ENCODE measurements at regions not wholly inside any gene's neighbourhood (a gene's known extent, or its start where the extent isn't known, plus 50 kb on each side); places are given as distances from the start of the nearest gene placed in this dataset.

- Histone ChIP-seq H3K79me2 (ENCODE audit: low read length) (no peaks in the 10 kb centered on the region), H3K4me2 (ENCODE audit: low read length) (no peak overlapping the region), H3K9ac (ENCODE audit: low read length) (no peak overlapping the region), H3K9me3 (ENCODE audit: low read length) (no peaks in the 10 kb centered on the region), H3K27ac (ENCODE audit: low read length) (no peak overlapping the region), H3K9me2 (replicated peaks; ENCODE audit: low read length) (no peaks in the 10 kb centered on the region), H3F3A (ENCODE audit: low read length, unreplicated experiment) (no peaks in the 10 kb centered on the region), H3K27me3 (ENCODE audit: low read length) (no peaks in the 10 kb centered on the region), H2AFZ (ENCODE audit: low read length) (no peak overlapping the region), H4K20me1 (ENCODE audit: low read length) (no peaks in the 10 kb centered on the region), H3K4me3 (ENCODE audit: low read length) (no peak overlapping the region), H3K4me1 (ENCODE audit: insufficient read depth, low read length) (peaks cover 14% of the 10 kb centered on the region), H3K36me3 (ENCODE audit: low read depth, low read length) (no peaks in the 10 kb centered on the region)
- CTCF ChIA-PET, result no interaction called here
- POLR2A ChIA-PET (ENCODE audit: unreplicated experiment), result no interaction called here
- ATAC-seq (no peak), DNase-seq (no peak)
- no TSS peak for BruUV-seq (replicated peaks)
- TF ChIP-seq EZH2phosphoT487 (IDR thresholded peaks at IDR 0.05; ENCODE audit: borderline replicate concordance, low read length), result no peak
- TF ChIP-seq, protein P1, sequence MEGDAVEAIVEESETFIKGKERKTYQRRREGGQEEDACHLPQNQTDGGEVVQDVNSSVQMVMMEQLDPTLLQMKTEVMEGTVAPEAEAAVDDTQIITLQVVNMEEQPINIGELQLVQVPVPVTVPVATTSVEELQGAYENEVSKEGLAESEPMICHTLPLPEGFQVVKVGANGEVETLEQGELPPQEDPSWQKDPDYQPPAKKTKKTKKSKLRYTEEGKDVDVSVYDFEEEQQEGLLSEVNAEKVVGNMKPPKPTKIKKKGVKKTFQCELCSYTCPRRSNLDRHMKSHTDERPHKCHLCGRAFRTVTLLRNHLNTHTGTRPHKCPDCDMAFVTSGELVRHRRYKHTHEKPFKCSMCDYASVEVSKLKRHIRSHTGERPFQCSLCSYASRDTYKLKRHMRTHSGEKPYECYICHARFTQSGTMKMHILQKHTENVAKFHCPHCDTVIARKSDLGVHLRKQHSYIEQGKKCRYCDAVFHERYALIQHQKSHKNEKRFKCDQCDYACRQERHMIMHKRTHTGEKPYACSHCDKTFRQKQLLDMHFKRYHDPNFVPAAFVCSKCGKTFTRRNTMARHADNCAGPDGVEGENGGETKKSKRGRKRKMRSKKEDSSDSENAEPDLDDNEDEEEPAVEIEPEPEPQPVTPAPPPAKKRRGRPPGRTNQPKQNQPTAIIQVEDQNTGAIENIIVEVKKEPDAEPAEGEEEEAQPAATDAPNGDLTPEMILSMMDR (conservative IDR thresholded peaks at IDR 0.05; ENCODE audit: low read depth, low read length), result no peak
- intact Hi-C loops (cut with micrococcal nuclease), result no loop called here
Observed at GRCh38 chr4:123110147-123110546, 187.8 kb upstream of the NUDT6 start.

- Histone ChIP-seq H3K4me2 (ENCODE audit: low read length) (peak overlapping the region; percentile 30; the same call in 1 of the 2 replicates), H3K4me1 (ENCODE audit: insufficient read depth, low read length) (peaks cover 16% of the 10 kb centered on the region), H4K20me1 (ENCODE audit: low read length) (no peaks in the 10 kb centered on the region), H2AFZ (ENCODE audit: low read length) (no peak overlapping the region), H3K27me3 (ENCODE audit: low read length) (no peaks in the 10 kb centered on the region), H3K4me3 (ENCODE audit: low read length) (no peak overlapping the region), H3F3A (ENCODE audit: low read length, unreplicated experiment) (no peaks in the 10 kb centered on the region), H3K9me2 (replicated peaks; ENCODE audit: low read length) (no peaks in the 10 kb centered on the region), H3K9ac (ENCODE audit: low read length) (no peak overlapping the region), H3K9me3 (ENCODE audit: low read length) (no peaks in the 10 kb centered on the region), H3K27ac (ENCODE audit: low read length) (peak overlapping the region; percentile 37), H3K79me2 (ENCODE audit: low read length) (no peaks in the 10 kb centered on the region), H3K36me3 (ENCODE audit: low read depth, low read length) (no peaks in the 10 kb centered on the region)
- DNase-seq (peak; percentile 56), ATAC-seq (peak; percentile 73)
- ChIA-PET POLR2A (ENCODE audit: unreplicated experiment) (no interaction called here), CTCF (no interaction called here)
- TF ChIP-seq EZH2phosphoT487 (IDR thresholded peaks at IDR 0.05; ENCODE audit: borderline replicate concordance, low read length), result no peak
- no TSS peak for BruUV-seq (replicated peaks)
- intact Hi-C loops (cut with micrococcal nuclease), result no loop called here
Observed at GRCh38 chr4:123110685-123111084, 188.3 kb upstream of the NUDT6 start.

- Histone ChIP-seq H3K4me3 (ENCODE audit: low read length) (no peak overlapping the region), H2AFZ (ENCODE audit: low read length) (no peak overlapping the region), H3K9ac (ENCODE audit: low read length) (no peak overlapping the region), H3K36me3 (ENCODE audit: low read depth, low read length) (no peaks in the 10 kb centered on the region), H3K4me1 (ENCODE audit: insufficient read depth, low read length) (peaks cover 32% of the 10 kb centered on the region), H3K9me3 (ENCODE audit: low read length) (no peaks in the 10 kb centered on the region), H3K27ac (ENCODE audit: low read length) (no peak overlapping the region), H3K27me3 (ENCODE audit: low read length) (no peaks in the 10 kb centered on the region), H3K4me2 (ENCODE audit: low read length) (no peak overlapping the region), H3K79me2 (ENCODE audit: low read length) (no peaks in the 10 kb centered on the region), H3F3A (ENCODE audit: low read length, unreplicated experiment) (no peaks in the 10 kb centered on the region), H4K20me1 (ENCODE audit: low read length) (no peaks in the 10 kb centered on the region), H3K9me2 (replicated peaks; ENCODE audit: low read length) (no peaks in the 10 kb centered on the region)
- CTCF ChIA-PET, result no interaction called here
- ATAC-seq, result no peak
- POLR2A ChIA-PET (ENCODE audit: unreplicated experiment), result no interaction called here
- no TSS peak for BruUV-seq (replicated peaks)
- TF ChIP-seq, protein P1 (conservative IDR thresholded peaks at IDR 0.05; ENCODE audit: low read depth, low read length), result no peak
- TF ChIP-seq EZH2phosphoT487 (IDR thresholded peaks at IDR 0.05; ENCODE audit: borderline replicate concordance, low read length) (no peak), EZH2 (IDR thresholded peaks at IDR 0.05; ENCODE audit: low read length, unreplicated experiment) (no peak)
- intact Hi-C loops (cut with micrococcal nuclease), result no loop called here
- no peak for DNase-seq
Observed at GRCh38 chr4:123113155-123113554, 190.8 kb upstream of the NUDT6 start.
